Posterior cingulate gyrus (tissue), 11 donors: ENCODE measurements at regions not wholly inside any gene's neighbourhood (a gene's known extent, or its start where the extent isn't known, plus 50 kb on each side); places are given as distances from the start of the nearest gene placed in this dataset.

Experiments used
- DNase-seq, 10 donors: peaks; one replicate each; pipeline versions ENCODE4 v3.0.0 to v3.0.0-alpha.2; 2020 to 2021; ENCODE audit warnings: mixed read lengths in 3 of 10
- intact Hi-C: fragments of 100-400 bp; cut with DNase I; formaldehyde crosslinking; loops from one replicate; pipeline ENCODE4 v1.15.1; 2023

GRCh38 chr7:83882551-83882950 is 233.6 kb upstream of the SEMA3E start:
- intact Hi-C loops, result no loop called here

GRCh38 chr7:83879063-83879462 is 230.1 kb upstream of the SEMA3E start:
- DNase-seq, result no peak
- intact Hi-C loops, result no loop called here

More at GRCh38 chr7:83882551-83882950, 233.6 kb upstream of the SEMA3E start:
- DNase-seq, result no peak

GRCh38 chr7:83878614-83879013 is 229.7 kb upstream of the SEMA3E start:
- intact Hi-C loops, result no loop called here
- DNase-seq, result no peak

- no peak for DNase-seq
- intact Hi-C loops, result no loop called here
Measured at GRCh38 chr7:83876593-83876992, 227.7 kb upstream of the SEMA3E start.

- intact Hi-C loops, result no loop called here
- DNase-seq, result no peak
Measured at GRCh38 chr7:83873459-83873858, 224.5 kb upstream of the SEMA3E start.

GRCh38 chr7:83872501-83872900 is 223.6 kb upstream of the SEMA3E start:
- DNase-seq, result no peak
- intact Hi-C loops, result no loop called here

- no peak for DNase-seq
- intact Hi-C loops, result no loop called here
Measured at GRCh38 chr7:83870515-83870914, 221.6 kb upstream of the SEMA3E start.

- DNase-seq, result no peak
- intact Hi-C loops, result no loop called here
Measured at GRCh38 chr7:83866582-83866981, 217.6 kb upstream of the SEMA3E start.

- DNase-seq, result no peak
- intact Hi-C loops, result no loop called here
Measured at GRCh38 chr7:83864551-83864950, 215.6 kb upstream of the SEMA3E start.

GRCh38 chr7:83863906-83864305 is 215.0 kb upstream of the SEMA3E start:
- intact Hi-C loops, result no loop called here
- DNase-seq, result no peak

GRCh38 chr7:83861876-83862275 is 212.9 kb upstream of the SEMA3E start:
- DNase-seq, result no peak
- intact Hi-C loops, result no loop called here

GRCh38 chr7:83859827-83860226 is 210.9 kb upstream of the SEMA3E start:
- DNase-seq, result no peak
- intact Hi-C loops, result no loop called here

- intact Hi-C loops, result no loop called here
- DNase-seq, result no peak
Measured at GRCh38 chr7:83857691-83858090, 208.8 kb upstream of the SEMA3E start.

GRCh38 chr7:83856094-83856493 is 207.2 kb upstream of the SEMA3E start:
- intact Hi-C loops, result no loop called here
- DNase-seq, result no peak

- DNase-seq, result no peak
Measured at GRCh38 chr7:83852136-83852535, 203.2 kb upstream of the SEMA3E start.

GRCh38 chr7:83851551-83851950 is 202.6 kb upstream of the SEMA3E start:
- intact Hi-C loops, result no loop called here

More at GRCh38 chr7:83852136-83852535, 203.2 kb upstream of the SEMA3E start:
- intact Hi-C loops, result no loop called here

GRCh38 chr7:83850941-83851340 is 202.0 kb upstream of the SEMA3E start:
- intact Hi-C loops, result no loop called here
- no peak for DNase-seq

More at GRCh38 chr7:83851551-83851950, 202.6 kb upstream of the SEMA3E start:
- DNase-seq, result no peak

- DNase-seq, result peak in 1 of 10 donors; percentile 19
- intact Hi-C loops, result no loop called here
Measured at GRCh38 chr7:83850125-83850524, 201.2 kb upstream of the SEMA3E start.

GRCh38 chr7:83849131-83849530 is 200.2 kb upstream of the SEMA3E start:
- no peak for DNase-seq
- intact Hi-C loops, result no loop called here

- DNase-seq, result no peak
- intact Hi-C loops, result no loop called here
Measured at GRCh38 chr7:83842894-83843293, 194.0 kb upstream of the SEMA3E start.

- no peak for DNase-seq
- intact Hi-C loops, result no loop called here
Measured at GRCh38 chr7:83837683-83838082, 188.7 kb upstream of the SEMA3E start.

- no peak for DNase-seq
- intact Hi-C loops, result no loop called here
Measured at GRCh38 chr7:83836028-83836427, 187.1 kb upstream of the SEMA3E start.

GRCh38 chr7:83835424-83835823 is 186.5 kb upstream of the SEMA3E start:
- no peak for DNase-seq
- intact Hi-C loops, result no loop called here
